H9 (cell line): ENCODE measurements at regions not wholly inside any gene's neighbourhood (a gene's known extent, or its start where the extent isn't known, plus 50 kb on each side); places are given as distances from the start of the nearest gene placed in this dataset.

Experiments used
- DNase-seq: peaks from one replicate; pipeline ENCODE4 v3.0.0-alpha.2; 2017
- H2AFZ ChIP-seq: one replicate; pipeline ENCODE4 v1.6.1; 2013; ENCODE audit warnings: mild to moderate bottlenecking, low read length, control low read depth, moderate library complexity
- H2AK5ac ChIP-seq: 2 replicates; pipeline ENCODE4 v1.6.1; 2013; ENCODE audit warnings: low read length, control low read depth, mixed read lengths; ENCODE audit not compliant: insufficient read length
- H2BK120ac ChIP-seq: one replicate; pipeline ENCODE4 v1.6.1; 2013; ENCODE audit warnings: low read depth, mild to moderate bottlenecking, low read length, control low read depth, inconsistent platforms; ENCODE audit not compliant: poor library complexity, severe bottlenecking
- H2BK12ac ChIP-seq: 2 replicates; pipeline ENCODE4 v1.6.1; 2013; ENCODE audit warnings: low read length, control low read depth, mixed read lengths, low read depth; ENCODE audit not compliant: insufficient read length
- H2BK15ac ChIP-seq: 2 replicates; pipeline ENCODE4 v1.6.1; 2013; ENCODE audit warnings: low read depth, low read length, control low read depth
- H2BK20ac ChIP-seq: one replicate; pipeline ENCODE4 v1.6.1; 2013; ENCODE audit warnings: low read depth, mild to moderate bottlenecking, low read length, control low read depth, inconsistent platforms; ENCODE audit not compliant: poor library complexity, severe bottlenecking
- H2BK5ac ChIP-seq: 2 replicates; pipeline ENCODE4 v1.6.1; 2013; ENCODE audit warnings: low read length, control low read depth, mixed read lengths; ENCODE audit not compliant: insufficient read length
- H3K14ac ChIP-seq: 2 replicates; pipeline ENCODE4 v1.6.1; 2013; ENCODE audit warnings: low read length, control low read depth; ENCODE audit not compliant: insufficient read depth
- H3K18ac ChIP-seq: 2 replicates; pipeline ENCODE4 v1.6.1; 2013; ENCODE audit warnings: low read depth, mild to moderate bottlenecking, mixed read lengths, low read length, control low read depth; ENCODE audit not compliant: insufficient read length
- H3K23ac ChIP-seq: 2 replicates; pipeline ENCODE4 v1.6.1; 2013; ENCODE audit warnings: low read length, control low read depth, mixed read lengths, low read depth; ENCODE audit not compliant: insufficient read length
- H3K23me2 ChIP-seq: 2 replicates; pipeline ENCODE4 v1.6.1; 2013; ENCODE audit warnings: low read depth, mild to moderate bottlenecking, mixed read lengths, low read length, control low read depth; ENCODE audit not compliant: insufficient read length, poor library complexity, severe bottlenecking
- H3K27ac ChIP-seq: 2 replicates; pipeline ENCODE4 v1.5.1; 2013; ENCODE audit warnings: low read length, control low read depth, mixed read lengths, low read depth; ENCODE audit not compliant: insufficient read length
- H3K27me3 ChIP-seq: 2 replicates; pipeline ENCODE4 v1.6.1; 2013; ENCODE audit warnings: low read length, control low read depth, inconsistent platforms; ENCODE audit not compliant: insufficient read depth
- H3K4ac ChIP-seq: 2 replicates; pipeline ENCODE4 v1.6.1; 2013; ENCODE audit warnings: low read depth, mild to moderate bottlenecking, control low read depth, inconsistent platforms, low read length, moderate library complexity
- H3K4me1 ChIP-seq: 2 replicates; pipeline ENCODE4 v1.6.1; 2013; ENCODE audit warnings: low read length, control low read depth, inconsistent platforms; ENCODE audit not compliant: insufficient read depth
- H3K4me2 ChIP-seq: 2 replicates; pipeline ENCODE4 v1.6.1; 2013; ENCODE audit warnings: low read length, control low read depth, mixed read lengths; ENCODE audit not compliant: insufficient read length, insufficient read depth
- H3K56ac ChIP-seq: 2 replicates; pipeline ENCODE4 v1.6.1; 2013; ENCODE audit warnings: low read depth, mild to moderate bottlenecking, mixed read lengths, low read length, control low read depth; ENCODE audit not compliant: insufficient read length
- H3K79me1 ChIP-seq: 2 replicates; pipeline ENCODE4 v1.6.1; 2013; ENCODE audit warnings: low read depth, mild to moderate bottlenecking, moderate library complexity, low read length, control low read depth, inconsistent platforms; ENCODE audit not compliant: insufficient read depth, poor library complexity, severe bottlenecking
- H3K79me2 ChIP-seq: 2 replicates; pipeline ENCODE4 v1.6.1; 2013; ENCODE audit warnings: low read length, control low read depth, inconsistent platforms; ENCODE audit not compliant: insufficient read depth
- H3K9ac ChIP-seq: 2 replicates; pipeline ENCODE4 v1.6.1; 2013; ENCODE audit warnings: low read length, control low read depth, mixed read lengths; ENCODE audit not compliant: insufficient read length; ENCODE audit errors: extremely low read depth
- H3K9me3 ChIP-seq: one replicate; pipeline ENCODE4 v1.6.1; 2013; ENCODE audit warnings: low read depth, low read length, inconsistent platforms; ENCODE audit not compliant: control insufficient read depth
- H3T11ph ChIP-seq: one replicate; pipeline ENCODE4 v1.6.1; 2013; ENCODE audit warnings: mild to moderate bottlenecking, low read length, control low read depth, inconsistent platforms
- H4K20me1 ChIP-seq: one replicate; pipeline ENCODE4 v1.6.1; 2013; ENCODE audit not compliant: control insufficient read depth, insufficient read length, insufficient read depth
- H4K5ac ChIP-seq: 2 replicates; pipeline ENCODE4 v1.6.1; 2013; ENCODE audit warnings: low read depth, mild to moderate bottlenecking, mixed read lengths, low read length, control low read depth; ENCODE audit not compliant: insufficient read length
- H4K8ac ChIP-seq: replicated peaks from 2 replicates; pipeline ENCODE4 v1.6.1; 2013; ENCODE audit warnings: low read length, control low read depth, mixed read lengths, low read depth; ENCODE audit not compliant: insufficient read length
- H4K91ac ChIP-seq: 2 replicates; pipeline ENCODE4 v1.6.1; 2013; ENCODE audit warnings: low read depth, mild to moderate bottlenecking, moderate library complexity, mixed read lengths, low read length, control low read depth; ENCODE audit not compliant: insufficient read length
- H3K27ac Mint-ChIP-seq, 3 experiments: 2 replicates in 2 of 3; 3 replicates in 1 of 3; pipeline ENCODE4 v1.8.0; 2020 to 2021; ENCODE audit warnings: mixed read lengths in 3 of 3, mild to moderate bottlenecking in 1 of 3, moderate library complexity in 1 of 3
- H3K27me3 Mint-ChIP-seq: 2 replicates; pipeline ENCODE4 v1.8.0; 2021; ENCODE audit warnings: low read depth, mild to moderate bottlenecking, moderate library complexity, mixed read lengths
- H3K36me3 Mint-ChIP-seq, 3 experiments: 2 replicates in 2 of 3; 3 replicates in 1 of 3; pipeline ENCODE4 v1.8.0; 2020 to 2021; ENCODE audit warnings: low read depth in 3 of 3, mixed read lengths in 3 of 3; ENCODE audit not compliant: insufficient read depth in 1 of 3
- H3K4me1 Mint-ChIP-seq, 2 experiments: 2 replicates each; pipeline ENCODE4 v1.8.0; 2020; ENCODE audit warnings: mixed read lengths in 2 of 2
- H3K4me3 Mint-ChIP-seq, 2 experiments: 2 replicates in 1 of 2; 3 replicates in 1 of 2; pipeline ENCODE4 v1.8.0; 2020 to 2021; ENCODE audit warnings: mild to moderate bottlenecking in 2 of 2, mixed read lengths in 2 of 2, moderate library complexity in 1 of 2
- H3K9me3 Mint-ChIP-seq, 2 experiments: 2 replicates in 1 of 2; 3 replicates in 1 of 2; pipeline ENCODE4 v1.8.0; 2020; ENCODE audit warnings: mild to moderate bottlenecking in 2 of 2, mixed read lengths in 2 of 2, moderate library complexity in 1 of 2
- CTCF ChIP-seq: fragments of 200-600 bp; sonication (generic); conservative IDR thresholded peaks from 3 replicates; pipeline ENCODE4 v1.8.0; 2021; ENCODE audit warnings: antibody characterized with exemption, mild to moderate bottlenecking
- WGBS: extraction: QIAGEN DNeasy Blood & Tissue Kit; methylation state at CpG from one replicate; pipeline ENCODE4 v1.1.7; 2013; ENCODE audit warnings: missing lambda C conversion rate, low lambda C conversion rate, mixed read lengths; ENCODE audit not compliant: insufficient read length; ENCODE audit errors: extremely low coverage; 5-methylcytosine and 5-hydroxymethylcytosine counted together

GRCh38 chr20:11112832-11113231, 439.0 kb upstream of the JAG1 start:
- Histone ChIP-seq H3K27me3 (no peaks in the 10 kb centered on the region), H3K27ac (no peak overlapping the region), H3K18ac (no peak overlapping the region), H3K14ac (no peak overlapping the region), H3K9ac (no peak overlapping the region), H3T11ph (no peak overlapping the region), H2BK15ac (no peak overlapping the region), H3K9me3 (no peaks in the 10 kb centered on the region), H2BK20ac (no peak overlapping the region), H3K56ac (no peak overlapping the region), H4K5ac (no peak overlapping the region), H3K4me1 (no peaks in the 10 kb centered on the region), H4K8ac (no peak overlapping the region), H2BK12ac (no peak overlapping the region), H3K79me1 (no peaks in the 10 kb centered on the region), H4K20me1 (no peaks in the 10 kb centered on the region), H3K4ac (no peak overlapping the region), H2AK5ac (no peak overlapping the region), H3K79me2 (no peaks in the 10 kb centered on the region), H3K23ac (no peak overlapping the region), H4K91ac (no peak overlapping the region), H2AFZ (no peak overlapping the region), H3K23me2 (no peaks in the 10 kb centered on the region), H3K4me2 (no peak overlapping the region), H2BK120ac (no peak overlapping the region), H2BK5ac (no peak overlapping the region)
- H3K4me1 Mint-ChIP-seq = peaks cover 11% of the 10 kb centered on the region in 2 experiments
- WGBS = no CpG with 5 or more reads among the region's 2 CpGs
- DNase-seq = no peak
- no peak overlapping the region for H3K27ac Mint-ChIP-seq
- no peaks in the 10 kb centered on the region for H3K27me3 Mint-ChIP-seq
- H3K36me3 Mint-ChIP-seq = no peaks in the 10 kb centered on the region
- no peak overlapping the region for H3K4me3 Mint-ChIP-seq
- H3K9me3 Mint-ChIP-seq = no peaks in the 10 kb centered on the region
- no peak for TF ChIP-seq CTCF
